ENCODE measurements at regions not wholly inside any gene's neighbourhood (a gene's known extent, or its start where the extent isn't known, plus 50 kb on each side); places are given as distances from the start of the nearest gene placed in this dataset.
"Not testable (repeated sequence)": the region's sequence is repeated elsewhere in the genome, so short reads cannot be mapped to it uniquely, and the experiment has no call there.

GRCh38 chr2:16379061-16379460 lies 286.6 kb downstream of the CYRIA start:
- not testable (repeated sequence) for TF ChIP-seq POLR2A (IDR thresholded peaks at IDR 0.05); CTCF (IDR thresholded peaks at IDR 0.05 in 8 of 11, conservative IDR thresholded peaks at IDR 0.05 in 3 of 11)
